GM19238 (cell line): ENCODE measurements at regions not wholly inside any gene's neighbourhood (a gene's known extent, or its start where the extent isn't known, plus 50 kb on each side); places are given as distances from the start of the nearest gene placed in this dataset.

ENCODE experiments used
- DNase-seq: peaks from one replicate; pipeline ENCODE4 v3.0.0; 2011; ENCODE audit warnings: low spot score; ENCODE audit not compliant: insufficient read length

DNA sequence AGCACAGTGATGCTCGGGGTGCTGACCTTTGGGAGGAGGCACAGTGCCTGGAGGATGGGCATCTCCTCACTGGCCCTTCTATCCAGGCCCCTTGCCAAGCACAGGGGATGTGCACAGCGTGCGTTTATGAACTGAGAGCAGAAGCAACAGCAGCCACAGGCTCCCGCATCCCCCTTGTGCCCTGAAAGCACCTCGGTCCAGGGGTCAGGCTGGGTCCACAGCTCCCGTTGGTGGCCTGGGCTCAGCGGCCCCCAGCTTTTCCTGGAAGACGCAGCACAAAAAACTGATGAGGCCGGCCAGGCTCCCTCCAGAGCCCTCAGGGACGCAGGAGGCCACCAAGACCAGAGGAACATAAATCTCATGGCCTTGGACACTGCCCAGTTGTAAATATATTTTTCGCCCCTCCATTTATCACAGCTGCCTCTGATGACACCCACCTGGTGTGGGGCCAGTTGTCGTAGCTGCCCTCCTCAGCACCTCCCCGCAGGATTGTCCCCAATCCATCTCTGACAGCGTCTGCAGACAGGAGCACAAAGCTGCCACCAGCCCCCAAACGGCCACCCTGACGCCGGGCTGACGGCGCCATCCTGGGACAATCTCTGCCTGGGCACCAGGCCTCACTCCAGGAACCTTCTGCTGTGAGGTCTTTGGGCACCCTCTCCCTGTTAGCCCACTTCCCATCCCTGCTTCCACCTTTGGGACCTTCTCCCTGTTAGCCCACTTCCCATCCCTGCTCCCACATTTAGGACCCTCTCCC, 203.1 kb downstream of the BRD1 start:
- DNase-seq: no peak

DNA sequence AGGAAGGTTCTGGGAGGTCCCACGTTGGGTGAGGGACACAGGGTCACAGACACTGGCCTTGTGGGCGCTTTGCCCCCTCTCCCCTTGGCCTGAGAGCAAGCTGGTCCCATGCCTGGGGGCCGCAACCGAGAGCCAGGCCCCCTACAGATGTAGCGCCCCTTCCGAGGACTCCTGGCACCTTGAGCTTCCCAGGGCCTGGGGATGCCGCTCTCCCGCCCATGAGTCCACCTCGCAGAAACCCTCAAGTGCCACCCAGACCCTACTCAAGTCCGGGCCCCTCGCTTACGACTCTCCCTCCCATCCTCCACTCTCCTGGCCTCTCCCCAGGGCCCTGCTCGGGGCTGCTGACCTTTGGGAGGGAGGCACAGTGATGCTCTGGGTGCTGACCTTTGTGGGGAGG, 204.0 kb downstream of the BRD1 start:
- no peak for DNase-seq

GRCh38 chr22:49623176-49623575, 204.5 kb downstream of the BRD1 start:
- DNase-seq: no peak

- DNase-seq: no peak
These were observed 205.2 kb downstream of the BRD1 start for GRCh38 chr22:49622241-49623105.

GRCh38 chr22:49621601-49622210, 206.0 kb downstream of the BRD1 start:
- no peak for DNase-seq

GRCh38 chr22:49620666-49621065, 207.0 kb downstream of the BRD1 start:
- DNase-seq: no peak

DNA sequence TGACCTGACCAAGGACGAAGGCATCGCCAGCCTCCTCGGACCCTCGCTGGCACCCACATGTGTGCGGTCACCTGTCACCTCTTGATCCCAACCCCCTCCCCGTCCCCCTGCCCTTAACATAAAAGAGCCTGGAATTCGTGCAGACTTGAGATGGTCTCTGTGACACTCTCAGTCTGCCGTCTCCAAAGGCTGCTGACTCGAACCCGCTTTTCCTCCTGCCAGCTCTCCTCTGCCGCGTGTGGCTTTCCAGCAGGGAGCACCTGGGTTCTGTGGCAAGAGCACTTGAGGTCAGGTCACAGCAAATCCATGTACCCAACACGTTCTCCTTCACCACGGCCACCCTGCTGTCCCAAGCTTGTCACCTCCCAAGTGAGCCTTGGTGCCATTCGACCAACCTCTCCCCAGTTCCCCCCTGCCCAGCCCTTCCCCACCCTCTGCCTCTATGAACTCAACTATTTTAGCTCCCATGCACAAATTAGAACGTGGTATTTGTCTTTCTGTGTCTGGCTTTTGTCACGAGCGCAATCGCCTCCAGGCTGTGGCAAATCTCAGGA, 207.6 kb downstream of the BRD1 start:
- DNase-seq: no peak

DNA sequence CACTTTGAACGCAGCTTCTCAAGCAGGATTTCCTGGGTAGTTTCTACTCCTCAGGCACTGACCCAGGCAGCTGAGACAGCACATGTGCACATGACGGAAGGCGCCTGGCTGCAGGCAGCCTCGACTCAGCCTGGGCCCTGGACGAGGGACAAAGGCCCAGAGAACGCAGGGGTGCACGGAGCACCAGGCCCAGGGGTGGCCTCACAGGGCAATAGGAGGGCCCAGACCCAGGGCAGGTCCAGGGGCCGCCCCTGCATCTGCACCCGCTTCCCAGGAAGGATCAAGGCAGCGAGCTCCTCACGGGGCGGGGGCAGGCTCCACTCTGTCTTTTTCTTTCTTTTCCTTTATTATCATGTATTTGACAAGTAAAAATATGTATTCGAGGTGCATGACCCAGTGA, 208.4 kb downstream of the BRD1 start:
- DNase-seq: no peak

- no peak for DNase-seq
These were observed 209.1 kb downstream of the BRD1 start for GRCh38 chr22:49618677-49618953.

DNA sequence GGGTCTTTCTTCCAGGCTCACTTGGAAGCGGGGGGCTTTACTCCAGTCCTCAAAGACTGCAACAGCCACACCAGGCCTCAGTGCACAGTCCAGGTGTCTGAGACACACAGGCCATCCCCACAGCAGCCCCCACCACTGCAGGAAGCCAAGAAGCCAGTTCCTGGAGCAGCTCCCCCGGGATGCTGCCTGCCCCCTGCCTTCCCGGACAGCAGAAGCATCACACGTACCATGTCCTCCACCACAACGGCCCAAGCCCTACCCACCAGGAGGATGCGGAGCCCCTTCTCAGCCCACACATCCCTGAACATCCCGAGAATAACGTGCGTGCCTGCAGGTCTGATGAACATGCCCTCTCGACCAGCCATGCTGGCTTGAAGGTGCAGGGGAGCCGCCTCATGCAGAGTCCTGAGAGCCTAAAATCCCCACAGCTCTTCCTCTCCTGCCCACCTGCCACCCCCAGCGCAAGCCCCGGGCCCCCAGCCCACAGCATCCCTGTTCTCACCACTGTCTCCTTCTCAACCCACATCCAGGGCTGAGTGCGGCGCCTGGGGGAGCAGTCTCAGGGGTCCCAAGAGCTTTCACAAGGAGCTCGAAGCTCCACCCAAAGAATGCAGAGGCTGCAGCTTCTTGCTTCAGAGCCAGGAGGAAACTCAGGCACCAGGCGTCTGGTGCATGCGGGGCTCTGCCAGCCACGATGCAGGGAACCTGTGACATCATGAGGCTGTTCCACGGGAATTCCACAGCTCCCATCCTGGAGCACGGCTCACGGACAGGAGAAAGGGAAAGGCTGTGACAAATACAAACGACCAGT, 209.6 kb downstream of the BRD1 start:
- no peak for DNase-seq

GRCh38 chr22:49617264-49617663, 210.4 kb downstream of the BRD1 start:
- no peak for DNase-seq

DNA sequence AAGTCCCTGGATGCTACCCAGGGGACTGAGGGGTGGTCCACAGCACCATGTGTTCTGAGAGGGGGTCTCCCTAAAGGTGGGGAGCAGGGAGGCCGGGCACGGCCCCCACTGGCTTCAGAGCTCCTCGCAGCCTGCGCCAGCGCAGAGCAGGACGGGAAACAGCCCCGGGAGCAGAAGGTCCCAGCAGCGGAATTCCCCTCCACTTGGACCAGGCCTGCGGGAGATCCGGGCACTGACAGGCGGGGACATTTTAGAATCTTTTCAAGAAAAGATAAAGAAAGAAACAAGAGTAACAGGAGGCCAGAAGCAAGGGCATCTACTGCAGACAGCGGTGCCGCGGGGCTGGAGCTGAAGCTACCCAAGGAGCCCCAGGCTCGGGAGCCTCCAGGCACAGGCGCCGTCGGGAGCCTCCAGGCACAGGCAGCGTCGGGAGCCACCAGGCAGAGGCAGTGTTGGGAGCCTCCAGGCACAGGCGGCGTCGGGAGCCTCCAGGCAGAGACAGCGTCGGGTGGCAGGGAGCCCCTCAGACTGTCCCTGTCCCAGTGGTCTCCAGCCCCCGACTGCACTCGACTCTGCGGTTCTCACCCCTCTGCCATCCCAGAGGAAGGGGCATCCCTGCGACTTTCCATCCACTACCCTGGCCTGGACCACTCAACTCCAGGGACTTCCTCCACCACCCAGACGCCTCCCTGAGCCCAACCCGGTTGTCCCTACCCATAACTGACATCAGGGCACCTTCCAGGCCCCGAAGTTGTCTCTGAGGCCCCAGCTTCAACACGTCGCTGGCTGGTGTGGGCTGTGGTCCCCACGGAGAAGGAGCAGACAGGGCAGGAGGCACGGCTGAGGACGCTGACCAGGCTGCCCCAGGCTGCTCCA, 211.1 kb downstream of the BRD1 start:
- no peak for DNase-seq

DNA sequence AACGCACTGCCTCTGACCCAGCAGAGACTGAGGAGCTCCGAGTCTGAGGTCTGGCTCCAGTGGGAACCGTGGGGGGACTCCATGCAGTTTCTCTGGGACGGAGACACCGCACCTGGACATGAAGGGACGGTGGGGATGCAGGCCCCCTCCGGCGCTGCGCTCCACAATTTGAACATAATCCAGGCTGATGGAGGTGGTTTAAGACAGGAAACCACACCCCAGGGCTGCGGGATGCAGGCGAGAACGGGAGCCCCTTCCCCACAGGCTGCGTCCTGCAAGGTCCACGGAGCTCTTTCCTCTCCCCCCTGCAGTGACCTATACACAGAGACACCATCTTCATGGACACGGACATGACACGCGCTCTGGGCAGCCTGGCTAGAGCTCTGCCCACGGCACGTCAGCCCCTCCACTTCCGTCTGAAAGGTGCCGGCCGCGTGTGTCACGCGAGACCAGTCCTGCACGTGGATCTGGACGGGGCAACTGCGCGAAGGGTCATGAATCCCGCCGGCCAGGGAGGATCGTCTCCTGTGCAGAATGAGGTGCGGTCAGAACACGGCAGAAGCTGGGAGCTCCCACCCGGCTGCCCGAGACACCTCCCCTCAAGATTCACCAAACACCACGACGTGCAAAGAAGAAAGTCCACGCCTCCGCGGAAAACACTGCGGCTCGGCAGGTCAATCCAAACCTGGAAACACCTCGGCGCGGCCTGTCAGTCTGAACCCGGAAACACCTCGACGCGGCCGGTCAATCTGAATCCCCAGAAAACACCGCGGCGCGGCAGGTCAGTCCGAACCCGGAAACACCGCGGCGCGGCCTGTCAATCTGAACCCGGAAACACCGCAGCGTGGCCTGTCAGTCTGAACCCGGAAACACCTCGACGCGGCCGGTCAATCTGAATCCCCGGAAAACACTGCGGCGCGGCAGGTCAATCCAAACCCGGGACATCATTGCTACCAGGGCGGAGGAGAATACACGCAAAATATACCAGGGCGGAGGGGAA, 212.4 kb downstream of the BRD1 start:
- DNase-seq: no peak

DNA sequence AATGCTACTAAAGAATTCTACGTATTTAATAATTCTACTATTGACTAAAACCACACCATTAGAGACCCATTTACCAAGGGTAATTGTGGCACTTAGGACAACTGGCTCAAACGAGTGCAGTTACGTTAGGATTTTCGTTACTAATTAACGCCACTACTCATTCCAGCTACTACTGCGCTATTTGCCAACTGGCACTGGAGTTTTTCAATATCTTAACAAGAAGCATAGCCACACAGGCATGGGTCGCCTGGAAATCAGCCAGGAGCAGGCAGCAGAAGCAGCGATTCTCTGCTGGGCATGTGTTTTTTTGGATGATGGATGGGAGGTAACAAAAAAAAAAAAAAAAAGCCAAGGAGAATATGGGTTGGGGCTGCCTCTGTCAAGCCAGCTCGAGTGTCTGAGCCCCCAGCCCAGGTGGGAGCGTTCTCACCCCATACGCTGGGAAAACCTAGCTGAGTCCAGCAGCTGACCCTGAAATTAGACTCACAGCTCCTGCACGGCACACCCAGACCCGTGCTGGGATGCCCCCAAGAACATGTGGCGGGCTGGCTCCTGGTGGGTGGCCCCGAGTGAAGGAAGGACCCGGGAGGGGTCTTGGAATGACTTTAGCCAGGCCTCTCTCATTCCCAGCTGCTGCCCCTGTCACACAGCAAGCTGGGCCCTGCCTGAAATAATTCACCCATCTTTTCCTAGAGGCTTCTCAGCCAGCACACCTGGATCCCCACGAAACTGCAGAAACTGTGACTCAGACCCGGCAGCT, 214.0 kb downstream of the BRD1 start:
- DNase-seq: no peak

DNA sequence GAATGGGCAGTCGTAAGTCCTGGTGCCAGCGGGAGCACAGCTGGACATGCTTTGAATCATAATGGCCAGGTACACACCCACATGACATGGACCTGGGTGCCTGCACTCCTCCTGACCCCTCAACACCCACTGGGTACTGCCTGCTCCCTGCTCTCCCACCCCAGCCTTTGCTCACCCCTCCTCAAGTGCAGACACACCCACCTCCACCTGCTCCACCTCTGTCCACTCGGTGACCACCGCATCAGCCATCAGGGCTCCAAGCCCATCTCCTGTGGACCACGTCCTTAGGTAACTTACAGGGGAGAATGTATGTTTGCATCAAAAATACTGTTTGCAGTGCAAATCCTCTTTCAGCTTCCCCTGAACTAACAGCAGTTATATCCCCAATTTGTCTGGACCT, 214.6 kb downstream of the BRD1 start:
- DNase-seq: no peak

DNA sequence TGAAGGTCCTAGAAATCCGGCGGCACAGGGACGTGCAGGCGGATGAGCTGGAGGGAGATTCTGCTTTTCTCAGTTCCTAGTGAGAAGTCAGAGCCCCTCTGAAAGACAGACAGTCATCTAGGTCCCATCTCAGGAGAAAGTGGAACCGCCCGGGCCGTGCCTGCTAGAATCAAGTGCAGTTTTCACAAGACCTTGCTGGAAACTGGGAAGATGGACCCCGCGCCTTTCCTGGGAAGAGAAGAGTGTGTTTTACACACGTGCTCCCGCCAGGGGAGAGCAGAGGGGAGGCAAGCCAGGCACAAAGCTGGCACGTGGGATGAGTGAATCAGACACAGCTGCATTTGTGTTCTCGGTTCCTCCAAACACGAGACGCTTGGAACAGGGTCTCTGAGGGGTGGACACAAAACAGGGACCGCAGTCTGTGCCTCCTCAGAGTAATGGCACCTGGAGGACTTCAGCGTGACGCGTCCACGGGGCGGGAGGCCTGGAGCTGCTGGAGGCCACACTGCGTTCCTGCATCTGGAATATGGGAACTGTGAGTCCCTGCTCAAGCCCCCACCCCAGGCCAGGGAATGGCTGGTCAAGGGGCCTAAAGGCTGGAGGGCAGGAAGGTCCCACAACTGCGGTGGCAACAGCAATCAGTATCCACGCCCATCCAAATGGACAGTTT, 218.3 kb downstream of the BRD1 start:
- no peak for DNase-seq

GRCh38 chr22:49608660-49609059, 219.0 kb downstream of the BRD1 start:
- no peak for DNase-seq

GRCh38 chr22:49608228-49608627, 219.4 kb downstream of the BRD1 start:
- DNase-seq: no peak
